IMR-90 (cell line): ENCODE measurements at regions not wholly inside any gene's neighbourhood (a gene's known extent, or its start where the extent isn't known, plus 50 kb on each side); places are given as distances from the start of the nearest gene placed in this dataset.

ENCODE experiments used
- ATAC-seq: fragments of 200-7000 bp; cut with Tn5 transposase; 2 replicates; pipeline ENCODE4 v1.9.1; 2020; ENCODE audit warnings: low read depth, mild to moderate bottlenecking, moderate library complexity
- BruUV-seq: library from RNA; stranded (reverse); fragments of 400-500 nt; replicated peaks from 2 replicates; lab custom pipeline; 2021; lab: Mats Ljungman, UMichigan
- CTCF ChIA-PET: fragments of 300-600 bp; formaldehyde crosslinking; extraction: SDS; loops from one replicate; lab custom pipeline; 2021; ENCODE audit warnings: antibody characterized with exemption; lab: Yijun Ruan, JAX
- POLR2A ChIA-PET: fragments of 300-600 bp; sonication (Branson Sonifier 250); formaldehyde crosslinking; loops from one replicate; lab custom pipeline; 2022; ENCODE audit warnings: antibody characterized with exemption; ENCODE audit not compliant: unreplicated experiment; lab: Charles Lee
- DNase-seq: peaks from one replicate; pipeline ENCODE4 v3.0.0; 2013
- H2AFZ ChIP-seq: replicated peaks from 2 replicates; pipeline ENCODE3; 2013; ENCODE audit warnings: low read length, mild to moderate bottlenecking; ENCODE audit not compliant: poor library complexity
- H2AK5ac ChIP-seq: 2 replicates; pipeline ENCODE4 v1.6.1; 2013; ENCODE audit warnings: low read depth, low read length, inconsistent platforms
- H2AK9ac ChIP-seq: replicated peaks from 2 replicates; pipeline ENCODE3; 2013; ENCODE audit warnings: mild to moderate bottlenecking, low read depth, low read length, moderate library complexity; ENCODE audit not compliant: poor library complexity
- H2BK120ac ChIP-seq: 2 replicates; pipeline ENCODE4 v1.6.1; 2013; ENCODE audit warnings: low read depth, low read length, inconsistent platforms
- H2BK15ac ChIP-seq: 3 replicates; pipeline ENCODE4 v1.6.1; 2013; ENCODE audit warnings: low read depth, low read length, inconsistent platforms
- H2BK20ac ChIP-seq: 2 replicates; pipeline ENCODE4 v1.6.1; 2013; ENCODE audit warnings: low read depth, mild to moderate bottlenecking, inconsistent platforms, low read length, moderate library complexity
- H2BK5ac ChIP-seq: 2 replicates; pipeline ENCODE4 v1.6.1; 2013; ENCODE audit warnings: mild to moderate bottlenecking, low read depth, low read length, inconsistent platforms; ENCODE audit not compliant: poor library complexity, severe bottlenecking
- H3K14ac ChIP-seq: replicated peaks from 2 replicates; pipeline ENCODE4 v1.6.1; 2013; ENCODE audit warnings: low read depth, low read length, inconsistent platforms
- H3K18ac ChIP-seq: 2 replicates; pipeline ENCODE4 v1.6.1; 2013; ENCODE audit warnings: low read depth, low read length, control low read depth
- H3K23ac ChIP-seq: 2 replicates; pipeline ENCODE4 v1.6.1; 2013; ENCODE audit warnings: low read depth, low read length, inconsistent platforms
- H3K27ac ChIP-seq: 2 replicates; pipeline ENCODE4 v1.5.1; 2013; ENCODE audit warnings: mild to moderate bottlenecking, control low read depth, low read length; ENCODE audit not compliant: insufficient read depth
- H3K27me3 ChIP-seq: 2 replicates; pipeline ENCODE4 v1.6.1; 2013; ENCODE audit warnings: low read length; ENCODE audit not compliant: control insufficient read depth, insufficient read depth
- H3K36me3 ChIP-seq: 2 replicates; pipeline ENCODE4 v1.6.1; 2013; ENCODE audit warnings: low read length, mixed read lengths; ENCODE audit not compliant: control insufficient read depth, insufficient read depth
- H3K4ac ChIP-seq: 2 replicates; pipeline ENCODE4 v1.6.1; 2013; ENCODE audit warnings: low read depth, low read length, inconsistent platforms
- H3K4me1 ChIP-seq: 2 replicates; pipeline ENCODE4 v1.6.1; 2013; ENCODE audit warnings: low read length, mixed read lengths; ENCODE audit not compliant: control insufficient read depth, insufficient read depth
- H3K4me2 ChIP-seq: 2 replicates; pipeline ENCODE4 v1.6.1; 2013; ENCODE audit warnings: low read depth, mild to moderate bottlenecking, control low read depth, low read length, moderate library complexity
- H3K4me3 ChIP-seq: 2 replicates; pipeline ENCODE4 v1.5.1; 2013; ENCODE audit warnings: low read depth, mild to moderate bottlenecking, control low read depth, low read length, moderate library complexity; ENCODE audit not compliant: insufficient read depth
- H3K56ac ChIP-seq: 2 replicates; pipeline ENCODE4 v1.6.1; 2013; ENCODE audit warnings: low read length, inconsistent platforms; ENCODE audit not compliant: insufficient read depth; ENCODE audit errors: extremely low read depth
- H3K79me1 ChIP-seq, 2 experiments: 2 replicates each; pipeline ENCODE4 v1.6.1; 2013; ENCODE audit warnings: low read length in 2 of 2, inconsistent platforms in 1 of 2, low read depth in 1 of 2
- H3K9ac ChIP-seq: 2 replicates; pipeline ENCODE4 v1.6.1; 2013; ENCODE audit warnings: low read depth, low read length, control low read depth
- H3K9me1 ChIP-seq: 2 replicates; pipeline ENCODE4 v1.6.1; 2013; ENCODE audit warnings: low read length, inconsistent platforms; ENCODE audit not compliant: insufficient read depth
- H3K9me3 ChIP-seq: 2 replicates; pipeline ENCODE4 v1.6.1; 2013; ENCODE audit warnings: low read length; ENCODE audit not compliant: control insufficient read depth, insufficient read depth
- H4K20me1 ChIP-seq: 2 replicates; pipeline ENCODE4 v1.6.1; 2013; ENCODE audit warnings: low read length, inconsistent platforms; ENCODE audit not compliant: insufficient read depth
- H4K5ac ChIP-seq: 2 replicates; pipeline ENCODE4 v1.6.1; 2013; ENCODE audit warnings: mild to moderate bottlenecking, low read depth, low read length, control low read depth
- H4K8ac ChIP-seq, 2 experiments: 2 replicates each; pipeline ENCODE4 v1.6.1; 2013; ENCODE audit warnings: low read depth in 2 of 2, low read length in 2 of 2, control low read depth in 1 of 2, inconsistent platforms in 1 of 2
- H4K91ac ChIP-seq: 2 replicates; pipeline ENCODE4 v1.6.1; 2013; ENCODE audit warnings: low read depth, low read length, inconsistent platforms; ENCODE audit not compliant: insufficient read depth
- MAFK ChIP-seq: IDR thresholded peaks from 2 replicates; pipeline ENCODE4 v1.6.1; 2012; ENCODE audit warnings: low read depth, low read length, improper control_type of control experiment
- SMC3 ChIP-seq: fragments of 150-350 bp; IDR thresholded peaks from 2 replicates; pipeline ENCODE4 v1.6.1; 2016; ENCODE audit warnings: low read depth, mild to moderate bottlenecking, antibody characterized with exemption, low read length, moderate library complexity
- WGBS, 2 experiments: methylation state at CpG; one replicate each; pipeline versions ENCODE4 v1.1.5 to v1.1.7; 2013; ENCODE audit warnings: missing lambda C conversion rate in 2 of 2; ENCODE audit not compliant: insufficient read length in 1 of 2; ENCODE audit errors: extremely low coverage in 2 of 2; 5-methylcytosine and 5-hydroxymethylcytosine counted together
- dilution Hi-C: fragments of 300-500 bp; cut with HindIII; formaldehyde crosslinking; loops from one replicate; pipeline ENCODE4 v1.14.3; 2018; ENCODE audit warnings: low sequenced_read_pairs; ENCODE audit not compliant: unreplicated experiment
- in situ Hi-C: fragments of 300-500 bp; cut with MboI; formaldehyde crosslinking; loops from 3 replicates; pipeline ENCODE4 v1.14.3; 2019; ENCODE audit warnings: low sequenced_read_pairs, inconsistent platforms, mixed read lengths
- intact Hi-C: fragments of 100-400 bp; cut with micrococcal nuclease; formaldehyde crosslinking; loops from 2 replicates; pipeline ENCODE4 v1.10.0; 2022

DNA sequence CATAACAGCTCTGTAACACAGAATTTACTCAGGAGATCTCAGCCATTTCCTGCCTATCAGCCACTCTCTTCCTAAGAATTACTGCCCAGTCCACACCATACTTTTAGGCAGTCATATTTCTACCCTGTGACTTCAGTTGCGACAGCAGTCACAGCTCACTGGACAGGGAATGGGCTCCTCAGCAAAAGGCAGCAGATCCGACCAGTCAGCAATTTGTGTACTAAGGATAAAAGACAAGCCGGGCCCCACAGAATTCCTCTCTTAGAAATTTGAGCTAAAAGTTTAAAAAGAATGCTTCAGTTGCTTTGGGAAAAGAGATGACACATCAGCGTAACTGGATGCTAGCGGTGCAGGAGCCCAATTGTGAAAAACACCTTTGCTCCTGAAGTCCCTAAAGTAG is 172.1 kb downstream of the ENC1 start:
- H2BK20ac ChIP-seq = no peak overlapping the region
- BruUV-seq = no TSS peak
- H4K8ac ChIP-seq = no peak overlapping the region
- H3K4me1 ChIP-seq = no peaks in the 10 kb centered on the region
- TF ChIP-seq MAFK (peak; percentile 72), SMC3 (no peak)
- H2AK5ac ChIP-seq = no peak overlapping the region
- no peak overlapping the region for H2BK15ac ChIP-seq
- WGBS, 2 experiments = no CpG with 5 or more reads among the region's 5 CpGs
- no peaks in the 10 kb centered on the region for H3K36me3 ChIP-seq
- dilution Hi-C loops (no loop called here), in situ Hi-C loops (no loop called here), intact Hi-C loops (no loop called here)
- H3K27me3 ChIP-seq = peaks cover 1% of the 10 kb centered on the region
- ATAC-seq (no peak), DNase-seq (no peak)
- CTCF ChIA-PET = interaction anchor here (0.7 kb wide), 1 partner anchor 130 kb away, joined by 3 read pairs; no protein-coding TSS in a partner anchor
- no peak overlapping the region for H4K91ac ChIP-seq
- H3K9me1 ChIP-seq = no peaks in the 10 kb centered on the region
- H2AK9ac ChIP-seq = no peak overlapping the region
- no peak overlapping the region for H3K4ac ChIP-seq
- no peak overlapping the region for H3K9ac ChIP-seq
- no peak overlapping the region for H2AFZ ChIP-seq
- H3K27ac ChIP-seq = no peak overlapping the region
- no peak overlapping the region for H3K56ac ChIP-seq
- POLR2A ChIA-PET = no interaction called here
- no peaks in the 10 kb centered on the region for H4K20me1 ChIP-seq
- H3K23ac ChIP-seq = no peak overlapping the region
- no peak overlapping the region for H3K4me2 ChIP-seq
- no peak overlapping the region for H2BK5ac ChIP-seq
- H3K9me3 ChIP-seq = no peaks in the 10 kb centered on the region
- no peak overlapping the region for H3K4me3 ChIP-seq
- H2BK120ac ChIP-seq = no peak overlapping the region
- H3K79me1 ChIP-seq = no peaks in the 10 kb centered on the region
- H3K14ac ChIP-seq = no peak overlapping the region
- H3K18ac ChIP-seq = no peak overlapping the region
- H4K5ac ChIP-seq = no peak overlapping the region
